Ecto neural progenitor cell (in vitro differentiated cells): ENCODE measurements at regions not wholly inside any gene's neighbourhood (a gene's known extent, or its start where the extent isn't known, plus 50 kb on each side); places are given as distances from the start of the nearest gene placed in this dataset.
"Not testable (repeated sequence)": the region's sequence is repeated elsewhere in the genome, so short reads cannot be mapped to it uniquely, and the experiment has no call there.

ENCODE experiments used
- DNase-seq: peaks from one replicate; pipeline ENCODE4 v3.0.0-alpha.2; 2018; ENCODE audit warnings: low spot score

DNA sequence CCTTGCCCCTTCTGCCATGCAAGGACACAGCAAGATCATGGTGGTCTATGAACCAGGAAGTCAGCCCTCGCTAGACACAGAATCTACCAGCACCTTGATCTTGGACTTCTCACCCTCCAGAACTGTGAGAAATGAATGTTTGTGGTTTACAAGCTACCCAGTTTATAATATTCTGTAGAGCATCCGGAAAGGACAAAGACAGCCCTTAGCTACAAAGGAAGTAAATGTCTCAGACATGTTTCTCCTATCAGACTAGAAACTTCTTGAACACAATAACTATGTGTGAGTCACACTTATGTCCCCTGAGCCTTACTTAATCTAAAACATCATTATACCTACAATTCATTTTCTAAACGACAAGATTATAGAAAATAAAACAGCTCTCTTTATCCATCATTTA, 176.7 kb downstream of the KLHL28 start:
- no peak for DNase-seq

DNA sequence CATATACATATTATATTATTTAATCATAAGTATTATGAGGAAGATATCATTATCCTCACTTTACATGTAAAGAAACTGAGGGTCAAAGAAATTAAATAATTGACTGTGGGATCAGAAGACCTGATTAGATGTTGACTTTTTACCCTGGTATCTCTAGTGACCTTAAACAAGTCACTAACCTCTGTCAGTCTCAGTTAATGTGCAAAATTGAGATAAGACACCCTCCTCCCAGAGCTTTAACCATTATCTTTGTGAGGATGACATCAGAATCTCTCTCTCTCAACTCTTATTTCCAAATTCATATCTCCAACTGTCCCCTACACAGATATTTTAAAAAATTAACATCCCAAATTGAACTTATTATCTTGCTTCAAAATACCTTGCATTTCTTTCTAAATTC, 177.8 kb downstream of the KLHL28 start:
- DNase-seq, result no peak

DNA sequence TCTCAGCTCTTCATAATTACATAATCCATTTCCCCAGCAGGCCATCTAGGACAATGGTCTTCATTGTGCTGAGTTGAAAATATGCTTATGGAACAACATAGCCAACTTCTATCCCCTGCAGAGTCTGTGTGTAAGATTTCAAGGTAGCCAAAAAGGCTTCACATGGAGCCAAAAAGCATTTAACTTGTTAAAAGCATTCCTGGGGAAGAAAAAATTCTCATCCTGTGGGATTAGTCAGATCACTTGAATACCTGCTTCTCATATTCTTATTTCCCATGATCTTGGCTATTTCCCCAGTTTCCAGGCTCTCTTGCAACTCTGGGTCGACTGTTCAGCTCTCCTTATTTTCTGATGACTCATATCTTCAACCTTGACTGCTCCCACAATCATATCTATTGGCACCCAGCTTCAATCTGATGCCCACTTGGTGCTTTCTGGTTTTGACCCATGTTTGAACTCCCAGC, 178.9 kb downstream of the KLHL28 start:
- no peak for DNase-seq

DNA sequence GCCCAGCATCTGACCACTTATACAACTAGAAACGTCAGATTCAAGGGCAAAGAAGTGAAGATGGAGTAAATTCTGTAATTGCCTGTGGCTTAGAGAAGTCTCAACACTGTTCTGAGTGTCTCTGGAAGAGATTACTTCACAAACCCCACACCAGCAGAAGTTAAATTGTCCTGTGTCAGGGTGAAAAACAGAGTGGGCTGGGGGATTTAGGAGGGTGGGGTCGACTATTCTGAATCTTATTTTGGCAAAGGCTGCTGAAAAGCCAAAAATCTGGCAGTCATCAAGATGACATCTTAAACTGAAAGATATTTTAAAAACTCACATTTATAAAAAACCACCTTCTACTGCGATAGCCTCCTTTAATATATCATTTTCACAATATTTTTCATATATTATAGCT, 180.8 kb downstream of the KLHL28 start:
- DNase-seq, result no peak

DNA sequence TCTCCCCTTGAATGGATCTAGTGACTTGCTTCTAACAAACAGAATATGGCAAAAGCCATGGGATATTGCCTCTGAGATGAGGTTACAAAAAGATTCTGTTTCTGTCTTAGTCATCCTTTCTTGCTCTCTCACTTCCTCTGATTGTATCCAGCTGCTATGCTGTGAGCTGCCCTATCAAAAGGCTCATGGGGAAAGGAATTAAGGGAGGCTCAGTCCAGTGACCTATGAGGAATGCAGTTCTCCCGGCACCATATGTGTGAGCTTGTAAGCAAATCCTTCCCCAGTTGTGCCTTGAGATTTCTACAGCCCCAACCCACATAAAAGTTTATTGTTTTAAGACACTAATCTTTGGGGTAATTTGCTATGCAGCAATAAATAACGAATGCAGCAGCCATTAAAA, 183.1 kb downstream of the KLHL28 start:
- DNase-seq, result no peak

DNA sequence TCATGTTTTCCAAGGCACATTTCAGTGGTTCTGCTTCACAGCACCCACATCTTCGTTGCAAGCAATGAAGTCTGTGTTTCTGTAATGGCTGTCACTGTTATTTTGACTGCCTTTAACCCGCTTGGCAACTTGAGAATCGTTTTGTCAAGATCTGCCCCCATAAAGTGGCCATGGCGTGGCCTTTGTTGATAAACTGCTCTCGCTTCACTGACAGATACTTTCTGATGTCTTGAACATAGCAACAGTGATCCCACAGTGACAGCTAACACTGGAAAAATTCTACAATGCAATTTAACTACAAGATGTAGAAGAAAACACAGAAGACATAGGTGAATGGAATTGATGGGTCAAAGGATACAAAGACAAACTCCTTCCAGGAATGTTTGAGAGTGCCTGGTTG, 184.2 kb downstream of the KLHL28 start:
- DNase-seq, result no peak

DNA sequence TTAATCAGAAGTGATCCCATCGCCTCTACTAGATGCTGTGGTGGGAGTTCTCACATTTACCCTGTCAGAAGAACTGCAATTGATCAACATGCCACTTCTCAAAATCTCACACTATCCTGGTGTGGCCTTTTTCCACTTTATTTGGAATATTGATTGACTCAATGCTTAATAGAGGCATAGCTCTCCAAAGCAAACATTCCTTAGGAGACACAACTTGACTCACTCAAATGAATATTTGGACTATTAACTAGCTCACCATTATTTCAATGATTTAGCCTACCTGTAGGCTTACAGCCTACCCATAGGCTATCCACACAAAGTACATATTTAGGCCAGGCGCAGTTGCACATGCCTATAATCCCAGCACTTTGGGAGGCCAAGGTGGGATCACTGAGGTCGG, 186.5 kb downstream of the KLHL28 start:
- no peak for DNase-seq

DNA sequence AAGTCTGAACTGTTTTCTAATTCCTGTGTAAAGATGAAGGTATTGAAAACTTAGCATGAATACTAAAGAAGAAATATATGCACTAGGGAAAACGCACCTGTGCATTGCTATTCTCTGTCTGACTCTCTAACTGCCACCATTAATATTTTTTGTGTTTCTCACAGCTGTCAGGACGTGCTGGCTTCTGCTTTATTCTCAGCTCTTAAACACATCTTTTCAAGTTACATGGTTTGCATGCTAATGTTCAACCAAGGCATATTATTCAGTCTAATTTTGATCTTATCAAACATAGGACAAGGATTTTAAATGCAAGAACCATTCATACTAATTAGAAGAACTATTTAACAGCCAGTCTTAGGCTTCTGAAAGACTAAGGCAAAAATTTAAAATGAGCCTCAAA, 187.4 kb downstream of the KLHL28 start:
- no peak for DNase-seq

DNA sequence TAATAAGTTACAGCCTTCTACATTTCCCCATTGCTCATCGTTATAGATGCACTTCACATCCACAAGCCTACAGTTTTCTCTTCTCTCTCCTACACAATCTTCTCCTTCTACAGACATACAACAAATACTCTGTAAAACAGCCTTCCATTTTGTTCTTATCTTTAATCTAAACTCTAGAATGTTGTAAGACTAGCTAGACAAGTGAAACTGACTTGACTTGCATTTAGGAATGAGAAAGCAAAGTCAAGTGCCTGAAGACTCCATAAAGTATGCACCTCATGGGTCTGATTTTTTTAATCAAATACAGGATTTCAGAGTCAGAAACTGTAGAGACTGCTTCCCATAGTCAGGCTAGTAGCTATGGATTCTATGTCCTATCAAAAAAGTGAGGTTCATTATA, 190.3 kb downstream of the KLHL28 start:
- DNase-seq, result no peak

DNA sequence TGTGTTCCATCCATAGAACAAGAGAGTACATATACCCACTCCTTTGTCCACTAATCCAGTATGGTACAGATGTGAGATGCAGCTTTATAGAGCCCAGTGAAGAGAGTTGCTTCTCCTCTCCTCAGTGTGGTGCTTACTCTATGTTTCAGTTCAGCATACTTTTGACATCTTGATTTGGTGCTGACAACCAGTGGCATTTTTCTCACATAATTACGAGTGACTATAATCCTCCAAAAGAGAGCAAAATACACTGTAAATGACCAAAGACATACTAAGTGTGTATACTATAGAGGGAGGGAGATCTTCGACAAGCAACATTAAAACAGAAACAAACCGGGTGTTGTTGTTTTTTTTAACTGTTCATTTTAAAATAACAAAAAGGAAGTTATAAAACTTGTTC, 191.5 kb downstream of the KLHL28 start:
- no peak for DNase-seq

DNA sequence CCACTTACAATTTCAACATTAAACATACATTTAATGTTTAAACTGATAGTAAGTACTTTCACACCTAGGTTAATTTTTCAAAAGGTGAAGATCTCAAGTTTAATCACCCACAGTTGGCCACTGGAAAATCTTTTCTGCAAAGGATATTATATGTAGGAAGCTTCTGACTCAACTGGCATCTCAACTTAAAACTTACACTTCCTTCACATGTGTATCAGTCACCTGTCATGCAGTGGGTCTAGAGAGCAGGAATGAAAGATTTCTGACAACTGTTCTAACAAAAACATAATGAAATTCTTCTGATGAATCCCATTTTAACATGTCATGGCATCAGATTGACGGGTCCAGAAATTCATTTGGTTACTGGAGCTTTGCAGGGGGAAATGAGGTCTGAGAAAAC, 192.8 kb downstream of the KLHL28 start:
- DNase-seq, result no peak

DNA sequence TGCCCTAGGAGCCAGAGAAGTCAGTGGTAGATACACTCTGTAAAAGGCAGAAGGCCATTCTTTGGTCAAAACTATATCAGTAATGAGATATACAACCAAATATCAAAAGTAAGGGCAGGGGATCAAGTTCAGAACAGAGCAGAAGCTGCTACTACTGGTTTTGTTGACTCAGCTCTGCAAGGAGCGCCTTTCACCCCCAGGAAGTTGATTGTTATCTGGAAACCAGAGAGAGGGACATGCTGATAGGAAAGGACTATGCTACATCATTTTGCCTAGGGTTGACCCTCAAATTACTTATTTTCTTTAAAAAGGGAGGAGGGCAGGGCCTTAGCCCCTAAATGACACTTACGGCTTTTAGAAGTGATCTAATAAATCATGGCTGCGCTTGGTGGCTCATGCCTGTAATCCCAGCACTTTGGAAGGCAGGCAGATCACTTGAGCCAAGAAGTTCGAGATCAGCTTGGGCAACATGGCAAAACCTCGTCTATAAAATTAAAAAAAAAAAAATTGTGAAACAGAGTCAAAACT, 194.0 kb downstream of the KLHL28 start:
- no peak for DNase-seq

DNA sequence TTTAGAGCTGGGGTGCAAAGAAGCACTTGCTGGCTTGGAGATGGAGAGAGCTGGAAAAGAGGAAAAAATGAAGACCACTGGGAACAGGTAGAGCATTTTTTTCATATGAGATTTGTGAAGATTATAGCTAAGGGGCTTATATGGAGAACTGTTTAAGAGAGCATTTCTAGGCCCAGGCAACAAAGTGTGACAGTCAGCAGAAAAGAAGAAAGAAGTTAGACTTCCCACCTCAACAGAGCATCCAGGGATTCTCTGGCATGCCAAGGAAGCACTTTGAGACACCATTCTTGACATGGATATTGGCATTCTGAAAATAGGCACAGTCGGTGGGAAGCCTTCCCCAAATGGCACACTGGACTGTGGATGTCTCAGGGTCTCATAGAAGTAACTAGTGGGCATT, 195.5 kb downstream of the KLHL28 start:
- DNase-seq, result no peak

DNA sequence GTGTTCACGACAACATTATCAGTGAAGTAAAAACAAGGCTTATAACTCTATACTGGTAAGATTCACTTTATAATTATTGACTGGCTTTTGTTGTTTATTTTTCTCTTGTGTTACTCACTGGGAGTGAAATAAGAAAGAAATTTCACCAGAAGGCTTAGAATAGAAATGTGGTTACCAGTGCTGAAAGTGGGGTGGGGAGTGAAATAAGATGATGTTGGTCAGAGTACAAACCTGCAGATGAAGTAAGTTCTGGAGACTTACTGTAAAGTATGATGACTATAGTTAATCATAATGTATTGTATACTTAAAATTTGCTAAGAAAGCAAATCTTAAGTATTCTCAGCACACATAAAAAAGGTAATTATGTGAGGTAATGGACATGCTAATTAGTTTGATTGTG, 198.4 kb downstream of the KLHL28 start:
- DNase-seq, result no peak

DNA sequence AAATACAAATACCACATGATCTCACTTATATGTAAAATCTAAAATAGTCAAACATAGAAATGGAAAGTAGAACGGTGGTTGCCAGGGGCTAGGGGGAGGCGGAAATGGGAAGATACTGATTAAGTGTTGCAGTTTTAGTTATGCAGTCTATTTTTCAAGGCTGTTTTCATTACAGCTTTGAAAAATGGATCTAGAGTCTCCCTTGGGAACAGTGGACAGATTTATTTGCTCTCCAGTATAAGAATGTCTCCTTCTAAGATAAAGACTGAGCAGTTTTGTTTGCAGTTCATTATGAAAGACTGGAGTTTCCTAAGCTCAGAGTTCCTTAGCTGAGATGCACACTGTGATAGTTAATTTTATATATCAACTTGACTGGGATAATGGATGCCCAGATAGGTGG, 202.5 kb downstream of the KLHL28 start:
- no peak for DNase-seq

DNA sequence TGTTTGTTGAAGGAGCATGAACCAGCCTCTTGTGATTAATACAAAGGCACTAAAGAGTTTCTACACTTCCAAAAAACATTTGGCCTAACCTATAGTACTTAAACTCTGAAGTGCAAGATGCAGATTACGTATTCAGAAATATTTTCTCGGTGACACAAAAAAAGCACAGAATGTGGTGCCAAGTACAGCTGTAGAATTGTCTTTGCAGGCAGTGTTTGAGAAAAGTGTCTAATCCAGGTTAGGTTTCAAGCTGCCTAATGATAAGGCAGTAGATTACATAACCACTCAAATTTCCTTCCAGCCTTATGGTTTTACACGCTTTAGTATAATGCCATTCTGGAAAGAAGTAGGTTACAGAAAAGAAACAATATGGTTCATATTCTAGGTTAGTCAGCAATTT, 205.2 kb downstream of the KLHL28 start:
- DNase-seq, result no peak

DNA sequence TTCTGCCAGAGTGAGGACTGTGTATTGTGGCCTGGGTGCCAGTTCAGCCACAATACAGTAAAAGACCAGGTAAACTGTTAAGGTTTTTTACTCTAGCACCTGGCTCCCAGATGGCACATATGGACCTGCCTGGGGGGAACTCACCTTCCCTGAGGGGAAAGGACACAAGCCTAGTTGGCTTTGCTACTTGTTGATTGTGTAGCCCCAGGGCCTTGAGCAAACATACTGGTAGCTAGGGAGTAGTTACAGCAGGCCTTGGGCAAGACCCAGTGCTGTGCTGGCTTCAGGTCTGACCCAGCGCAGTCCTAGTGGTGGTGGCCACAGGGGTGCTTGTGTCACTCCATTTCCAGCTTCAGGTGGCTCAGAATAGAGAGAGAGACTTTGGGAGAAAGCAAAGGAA, 216.4 kb downstream of the KLHL28 start:
- no peak for DNase-seq

DNA sequence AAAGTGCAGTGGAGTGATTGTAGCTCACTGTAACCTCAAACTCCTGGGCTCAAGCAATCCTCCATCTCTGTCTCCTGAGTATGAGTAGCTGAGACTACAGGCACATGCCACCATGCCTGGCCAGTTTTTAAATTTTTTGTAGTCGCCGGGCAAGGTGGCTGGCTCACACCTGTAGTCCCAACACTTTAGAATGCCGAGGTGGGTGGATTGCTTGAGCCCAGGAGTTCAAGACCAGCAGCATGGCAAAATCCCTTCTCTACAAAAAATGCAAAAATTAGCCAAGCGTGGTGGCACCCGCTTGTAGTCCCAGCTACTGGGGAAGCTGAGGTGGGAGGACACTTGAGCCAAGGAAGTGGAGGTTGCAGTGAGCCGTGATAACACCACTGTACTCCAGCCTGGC, 219.5 kb downstream of the KLHL28 start:
- no peak for DNase-seq

DNA sequence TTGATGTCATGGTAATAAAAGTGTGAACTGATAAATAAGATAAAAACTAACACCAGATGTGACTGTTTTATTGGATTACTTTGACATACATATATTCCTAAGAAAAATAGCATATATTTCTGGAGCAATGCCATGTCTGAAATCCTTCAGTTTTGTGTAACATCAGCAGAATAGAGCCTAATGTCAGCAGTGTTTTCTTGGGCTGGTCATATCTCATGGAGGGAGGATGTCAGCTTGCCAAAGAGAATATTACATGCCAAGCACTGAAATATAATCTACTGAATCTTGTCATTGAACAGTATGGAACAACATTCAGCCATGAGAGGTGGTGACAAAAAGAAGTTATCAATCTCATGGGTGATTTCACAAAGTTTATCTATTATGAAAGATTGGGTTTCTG, 220.3 kb downstream of the KLHL28 start:
- DNase-seq, result no peak

DNA sequence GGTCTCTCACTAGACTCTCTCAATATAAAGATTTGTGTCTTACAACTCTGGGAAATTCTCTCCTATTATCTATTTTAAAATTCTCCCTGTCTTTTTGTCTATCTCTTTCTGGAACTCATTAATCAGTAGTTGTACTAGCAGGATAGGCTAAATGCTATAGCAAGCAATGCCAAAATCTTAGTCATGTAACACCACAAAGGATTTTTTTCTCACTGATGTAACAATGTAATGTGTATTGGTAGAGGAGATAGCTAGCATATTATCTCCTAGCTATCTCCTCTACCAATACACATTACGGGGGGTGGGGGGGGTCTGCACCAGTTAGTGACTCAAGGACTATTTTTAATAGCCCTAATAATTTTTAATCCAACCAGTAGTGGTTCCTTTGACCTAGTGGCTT, 225.4 kb downstream of the KLHL28 start:
- DNase-seq, result no peak

DNA sequence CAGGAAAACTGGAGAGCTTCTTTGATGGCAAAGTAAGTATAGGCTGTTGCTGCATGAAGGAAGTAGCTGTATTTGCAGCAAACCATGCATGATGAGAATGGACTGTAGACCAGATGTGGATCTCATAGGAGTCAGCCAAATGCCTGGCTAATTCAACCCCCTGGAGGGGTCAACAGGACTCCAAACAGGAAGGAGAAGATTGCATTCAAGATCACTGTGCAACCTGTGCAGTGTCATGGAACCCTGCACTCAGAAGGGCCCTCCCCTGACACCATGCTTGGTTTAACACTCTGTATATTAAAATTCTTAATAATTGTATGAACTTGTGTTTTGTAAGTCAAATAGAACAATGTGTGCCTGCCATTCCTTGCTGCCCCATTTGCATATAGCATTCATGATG, 225.1 kb upstream of the FSCB start:
- no peak for DNase-seq

DNA sequence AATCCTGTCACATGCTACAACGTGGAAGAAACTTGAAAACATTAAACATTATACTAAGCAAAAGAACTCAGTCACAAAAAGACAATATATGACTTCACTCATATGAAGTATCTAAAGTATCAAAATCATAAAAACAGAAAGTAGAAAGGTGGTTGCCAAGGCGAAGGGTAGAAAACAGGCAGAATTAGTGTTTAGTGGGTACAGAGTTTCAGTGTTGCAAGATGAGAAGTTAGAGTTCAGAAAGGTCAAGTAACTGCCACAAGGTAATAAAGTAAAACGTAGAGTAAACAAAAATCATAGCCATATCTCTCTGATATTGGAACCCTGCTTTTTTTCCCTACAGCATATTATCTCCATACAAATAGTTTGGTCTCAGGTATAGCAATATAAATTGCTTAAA, 223.8 kb upstream of the FSCB start:
- DNase-seq, result no peak

DNA sequence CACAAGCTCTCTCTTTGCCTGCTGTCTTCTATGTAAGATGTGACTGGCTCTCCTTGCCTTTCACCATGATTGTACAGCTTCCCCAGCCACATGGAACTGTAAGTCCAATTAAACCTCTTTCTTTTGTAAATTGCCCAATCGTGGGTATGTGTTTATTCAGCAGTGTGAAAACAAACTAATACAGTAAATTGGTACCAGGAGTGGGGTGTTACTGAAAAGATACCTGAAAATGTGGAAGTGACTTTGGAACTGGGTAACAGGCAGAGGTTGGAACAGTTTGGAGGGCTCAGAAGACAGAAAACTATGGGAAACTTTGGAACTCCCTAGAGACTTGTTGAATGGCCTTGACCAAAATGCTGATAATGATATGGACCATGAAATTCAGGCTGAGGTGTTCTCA, 214.3 kb upstream of the FSCB start:
- DNase-seq, result not testable (repeated sequence)

DNA sequence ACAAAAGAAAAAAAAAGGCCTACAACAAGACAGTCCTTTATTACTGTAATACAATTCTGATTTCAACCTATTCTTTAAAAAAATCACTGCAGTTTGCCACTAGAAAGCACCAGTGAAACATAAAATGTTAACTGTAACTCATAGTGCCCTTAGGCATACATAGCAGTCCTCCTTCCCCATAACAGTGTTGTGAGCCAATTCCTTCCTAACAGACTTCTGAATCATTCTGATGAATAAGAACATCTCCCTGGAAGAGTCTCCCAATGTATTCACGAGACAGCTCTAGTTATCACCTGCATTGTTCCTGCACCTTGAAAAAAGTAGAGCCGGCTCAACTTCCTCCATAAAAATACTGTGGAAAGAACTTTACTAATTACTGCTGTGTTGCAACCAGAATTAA, 213.6 kb upstream of the FSCB start:
- DNase-seq, result no peak
